Heart left ventricle (tissue), 16 donors: ENCODE measurements at regions not wholly inside any gene's neighbourhood (a gene's known extent, or its start where the extent isn't known, plus 50 kb on each side); places are given as distances from the start of the nearest gene placed in this dataset.

Source experiments
- ATAC-seq, 4 donors: fragments of 200-7000 bp; cut with Tn5 transposase; one replicate each; pipeline ENCODE4 v1.9.1; 2020 to 2022; ENCODE audit warnings: moderate library complexity in 4 of 4, mild to moderate bottlenecking in 3 of 4, moderate number of reproducible peaks in 1 of 4
- DNase-seq, 5 donors: peaks; one replicate each; pipeline ENCODE4 v3.0.0-alpha.2; 2020
- H3K27ac ChIP-seq, 12 donors: fragments of 200-600 bp; sonication (generic) in 4 of 12; one replicate each; pipeline versions ENCODE4 v1.5.0 to v1.8.0; 2016 to 2022; ENCODE audit warnings: mild to moderate bottlenecking in 2 of 12
- H3K27me3 ChIP-seq, 9 donors: fragments of 200-600 bp; sonication (generic) in 2 of 9; one replicate each; pipeline versions ENCODE4 v1.5.1 to v1.8.0; 2016 to 2022; ENCODE audit warnings: mild to moderate bottlenecking in 3 of 9
- H3K36me3 ChIP-seq, 9 donors: fragments of 200-600 bp; sonication (generic) in 2 of 9; one replicate each; pipeline versions ENCODE4 v1.5.0 to v1.8.0; 2018 to 2022; ENCODE audit warnings: mild to moderate bottlenecking in 2 of 9
- H3K4me1 ChIP-seq, 12 donors: fragments of 200-600 bp; sonication (generic) in 4 of 12; one replicate each; pipeline versions ENCODE4 v1.5.0 to v1.8.0; 2016 to 2022; ENCODE audit warnings: mild to moderate bottlenecking in 3 of 12
- H3K4me3 ChIP-seq, 12 donors: fragments of 200-600 bp; sonication (generic) in 4 of 12; one replicate each; pipeline versions ENCODE4 v1.5.0 to v1.8.0; 2017 to 2022; ENCODE audit warnings: mild to moderate bottlenecking in 9 of 12, moderate library complexity in 4 of 12
- H3K9me3 ChIP-seq, 12 donors: fragments of 200-600 bp; sonication (generic) in 4 of 12; one replicate each; pipeline versions ENCODE4 v1.5.0 to v1.8.0; 2016 to 2022; ENCODE audit warnings: mild to moderate bottlenecking in 1 of 12
- POLR2A ChIP-seq, 2 donors: fragments of 450-650 bp; IDR thresholded peaks; one replicate each; pipeline ENCODE4 v1.6.1; 2017; ENCODE audit warnings: antibody characterized with exemption in 2 of 2, mild to moderate bottlenecking in 2 of 2, moderate library complexity in 2 of 2
- WGBS, 4 donors: extraction: QIAGEN DNeasy Blood & Tissue Kit in 2 of 4; methylation state at CpG; one replicate each; pipeline versions ENCODE4 v1.1.5 to v1.1.7; 2013 to 2018; 5-methylcytosine and 5-hydroxymethylcytosine counted together
- intact Hi-C, 10 donors: fragments of 100-400 bp; cut with DNase I; formaldehyde crosslinking; loops; one replicate each; pipeline versions ENCODE4 v1.11.1 to v1.14.2; 2022
- TF ChIP-seq, protein P1 (sequence below), 12 donors: fragments of 200-600 bp; sonication (generic) in 4 of 12; IDR thresholded peaks; one replicate each; pipeline versions ENCODE4 v1.5.0 to v1.8.0; 2018 to 2022; ENCODE audit warnings: antibody characterized with exemption in 12 of 12, mild to moderate bottlenecking in 5 of 12
- donor health status: ischemic (EF 13 %, LVEDD 7.1; RV severe dilation, severe dysfunction).
- donor health status: healthy with polysubstance abuse.
- donor health status: DM: no; HTN: yes; CAD: no.
- donor health status: DM: no; HTN: no; CAD: no.
- donor health status: ischemic (EF 25% LVEDD 6.9; RV normal size, moderate dysfunction).
- donor health status: ischemic (EF 25% LVEDD 5.7; RV mildly dilated, moderate dysfunction).
- donor health status: healthy.
- donor health status: DM: yes; HTN: yes; CAD: no.
- donor health status: ischemic (EF 35%, LVEDD 5.7; RV mildly dilated, moderate dysfunction).
- donor health status: nonischemic (EF 11% LVEDD 7.7; RV severe dilation, severe dysfunction).
- donor health status: DM: yes; HTN: yes; CAD: no.
- donor health status: PGD.
- donor health status: ischemic (EF 29% LVEDD 5.4; RV normal size, mild dysfunction).
- donor health status: nonischemic (EF 23%, LVEDD 6.1; RV moderate dilation, normal function).

DNA sequence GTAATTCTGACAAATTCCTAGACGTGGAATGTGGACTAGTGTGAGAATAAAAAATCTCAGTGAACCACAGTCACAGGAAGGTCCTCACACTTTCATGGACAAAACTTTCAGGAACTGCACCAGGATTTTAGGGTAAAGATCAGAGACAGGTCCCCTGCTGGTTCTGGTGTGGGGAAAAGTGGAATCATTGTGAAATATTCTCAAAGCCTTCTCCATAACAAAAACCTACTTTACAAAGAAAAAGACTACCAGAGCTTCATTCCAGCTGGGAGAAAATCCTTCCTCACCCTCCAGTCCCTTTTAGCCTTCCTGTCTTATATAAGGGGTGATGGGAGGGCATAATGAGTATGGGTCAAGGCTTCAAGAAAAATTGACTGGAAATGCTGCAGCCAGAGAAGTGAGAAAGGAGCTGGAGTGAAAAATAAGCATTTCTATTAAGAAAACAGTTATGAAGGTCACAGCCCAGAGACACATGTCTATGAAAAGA is 325.8 kb downstream of the ARAP2 start:
- no peaks in the 10 kb centered on the region for H3K36me3 ChIP-seq
- H3K27ac ChIP-seq: no peak overlapping the region
- H3K9me3 ChIP-seq: no peaks in the 10 kb centered on the region
- H3K4me1 ChIP-seq: no peaks in the 10 kb centered on the region
- intact Hi-C loops: no loop called here
- ATAC-seq (no peak), DNase-seq (no peak)
- H3K4me3 ChIP-seq: no peak overlapping the region
- TF ChIP-seq, protein P1, sequence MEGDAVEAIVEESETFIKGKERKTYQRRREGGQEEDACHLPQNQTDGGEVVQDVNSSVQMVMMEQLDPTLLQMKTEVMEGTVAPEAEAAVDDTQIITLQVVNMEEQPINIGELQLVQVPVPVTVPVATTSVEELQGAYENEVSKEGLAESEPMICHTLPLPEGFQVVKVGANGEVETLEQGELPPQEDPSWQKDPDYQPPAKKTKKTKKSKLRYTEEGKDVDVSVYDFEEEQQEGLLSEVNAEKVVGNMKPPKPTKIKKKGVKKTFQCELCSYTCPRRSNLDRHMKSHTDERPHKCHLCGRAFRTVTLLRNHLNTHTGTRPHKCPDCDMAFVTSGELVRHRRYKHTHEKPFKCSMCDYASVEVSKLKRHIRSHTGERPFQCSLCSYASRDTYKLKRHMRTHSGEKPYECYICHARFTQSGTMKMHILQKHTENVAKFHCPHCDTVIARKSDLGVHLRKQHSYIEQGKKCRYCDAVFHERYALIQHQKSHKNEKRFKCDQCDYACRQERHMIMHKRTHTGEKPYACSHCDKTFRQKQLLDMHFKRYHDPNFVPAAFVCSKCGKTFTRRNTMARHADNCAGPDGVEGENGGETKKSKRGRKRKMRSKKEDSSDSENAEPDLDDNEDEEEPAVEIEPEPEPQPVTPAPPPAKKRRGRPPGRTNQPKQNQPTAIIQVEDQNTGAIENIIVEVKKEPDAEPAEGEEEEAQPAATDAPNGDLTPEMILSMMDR (IDR thresholded peaks at IDR 0.05): no peak
- no peak for TF ChIP-seq POLR2A (IDR thresholded peaks at IDR 0.05)
- 75 to 83% (median 78%) methylated on average over 1 of the region's 1 CpG for WGBS, 4 donors
- no peaks in the 10 kb centered on the region for H3K27me3 ChIP-seq

DNA sequence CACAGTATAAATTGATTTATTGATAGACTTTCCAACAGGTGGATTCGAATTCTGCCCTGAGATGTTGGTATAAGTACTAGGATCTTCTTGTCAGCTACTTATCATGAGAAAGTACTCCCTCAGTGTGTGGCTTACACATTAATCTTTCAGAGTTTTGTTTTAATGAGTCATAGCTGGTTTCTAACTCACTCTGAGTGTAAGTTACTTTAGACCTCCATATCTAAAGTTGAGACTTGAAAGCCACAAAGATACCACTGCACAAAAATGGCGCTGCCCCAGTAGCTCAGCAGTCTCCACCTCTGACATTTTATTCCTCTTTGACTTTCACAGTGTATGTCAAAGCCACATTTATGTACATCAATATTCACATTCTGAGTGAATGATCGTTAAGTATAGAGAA is 318.5 kb downstream of the ARAP2 start:
- no peak for ATAC-seq
- Histone ChIP-seq H3K27ac (no peak overlapping the region), H3K36me3 (no peaks in the 10 kb centered on the region), H3K4me3 (no peak overlapping the region), H3K27me3 (no peaks in the 10 kb centered on the region), H3K4me1 (no peaks in the 10 kb centered on the region), H3K9me3 (no peaks in the 10 kb centered on the region)
- DNase-seq: no peak
- whole genome bisulfite sequencing, 4 donors: 65 to 77% (median 68%) methylated on average over 3 of the region's 3 CpGs
- intact Hi-C loops: no loop called here
- TF ChIP-seq, protein P1 (IDR thresholded peaks at IDR 0.05): no peak
- no peak for TF ChIP-seq POLR2A (IDR thresholded peaks at IDR 0.05)

DNA sequence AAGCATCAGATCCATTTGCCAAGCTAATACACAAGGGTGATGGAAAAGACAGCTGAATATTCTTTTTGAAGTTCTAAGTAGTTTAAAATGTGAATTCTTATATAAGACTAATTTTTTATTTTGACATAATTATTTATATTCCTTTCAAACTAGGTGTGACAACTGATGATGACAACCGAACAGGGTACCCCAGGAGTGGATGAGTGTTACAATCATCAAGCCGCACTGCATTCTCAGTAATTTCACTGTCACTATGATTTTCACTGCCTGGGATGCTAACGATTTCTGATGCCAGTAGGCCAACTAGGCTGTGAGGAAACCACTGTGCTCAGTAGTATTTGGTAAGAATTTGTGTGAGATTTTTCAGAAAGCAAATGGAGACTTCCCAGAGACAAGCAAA is 317.5 kb downstream of the ARAP2 start:
- TF ChIP-seq, protein P1 (IDR thresholded peaks at IDR 0.05): no peak
- no peak for TF ChIP-seq POLR2A (IDR thresholded peaks at IDR 0.05)
- WGBS, 4 donors: 76 to 86% (median 83%) methylated on average over 3 of the region's 3 CpGs
- no peaks in the 10 kb centered on the region for H3K4me1 ChIP-seq
- ATAC-seq: no peak
- no peaks in the 10 kb centered on the region for H3K27me3 ChIP-seq
- H3K9me3 ChIP-seq: no peaks in the 10 kb centered on the region
- DNase-seq: no peak
- intact Hi-C loops: no loop called here
- no peaks in the 10 kb centered on the region for H3K36me3 ChIP-seq
- H3K4me3 ChIP-seq: no peak overlapping the region
- H3K27ac ChIP-seq: no peak overlapping the region

DNA sequence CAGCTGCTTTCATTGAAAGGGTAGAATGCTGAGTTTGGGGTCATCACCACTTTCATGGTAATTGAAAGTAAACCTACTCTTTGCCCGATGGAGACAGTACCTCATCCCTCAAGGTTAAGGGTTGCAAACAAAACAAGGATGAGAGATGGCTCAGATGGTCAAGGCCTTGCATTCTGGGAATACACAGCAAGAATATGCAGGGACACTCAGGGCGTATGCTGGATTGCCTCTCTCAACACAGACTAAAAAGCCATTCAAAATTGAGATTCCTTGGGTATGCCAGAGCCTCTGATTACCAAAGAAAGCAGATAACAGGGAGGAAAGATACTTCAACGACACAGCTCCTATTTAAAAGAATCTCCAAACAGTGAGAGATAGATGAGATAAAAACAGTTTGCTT is 310.4 kb downstream of the ARAP2 start:
- DNase-seq (no peak), ATAC-seq (no peak)
- H3K36me3 ChIP-seq: no peaks in the 10 kb centered on the region
- no peak overlapping the region for H3K27ac ChIP-seq
- H3K27me3 ChIP-seq: no peaks in the 10 kb centered on the region
- H3K4me1 ChIP-seq: no peaks in the 10 kb centered on the region
- WGBS, 4 donors: 13 to 23% (median 19%) methylated on average over 3 of the region's 3 CpGs
- intact Hi-C loops: no loop called here
- no peak overlapping the region for H3K4me3 ChIP-seq
- TF ChIP-seq, protein P1 (IDR thresholded peaks at IDR 0.05): no peak
- no peak for TF ChIP-seq POLR2A (IDR thresholded peaks at IDR 0.05)
- H3K9me3 ChIP-seq: no peaks in the 10 kb centered on the region
